ENCODE measurements at regions not wholly inside any gene's neighbourhood (a gene's known extent, or its start where the extent isn't known, plus 50 kb on each side); places are given as distances from the start of the nearest gene placed in this dataset.

DNA sequence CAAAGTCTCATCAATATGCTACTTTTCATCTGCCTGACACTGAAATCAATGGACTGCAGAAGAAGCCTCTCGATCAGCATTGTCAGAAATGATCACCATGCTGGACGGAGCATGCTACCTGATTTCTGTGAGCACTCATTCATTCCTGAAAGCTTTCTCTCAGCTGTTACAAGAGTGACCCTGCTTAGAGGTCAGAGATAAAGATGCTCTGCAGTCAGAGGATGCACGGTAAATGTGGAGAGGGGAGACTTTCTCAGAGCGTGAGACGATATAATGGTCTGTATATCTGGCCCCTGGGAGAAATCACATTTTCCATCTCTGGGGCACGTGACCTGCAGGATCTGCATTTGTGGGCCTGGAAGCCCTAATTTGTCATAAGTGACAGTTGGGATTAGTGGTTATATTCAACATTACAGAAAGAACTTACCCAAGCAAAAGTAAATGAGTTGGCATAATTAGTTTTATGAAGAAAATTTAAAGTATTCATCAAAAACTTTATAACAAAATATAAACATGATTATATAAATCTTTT lies 125.6 kb upstream of the TTC29 start:
- TF ChIP-seq, protein P1, sequence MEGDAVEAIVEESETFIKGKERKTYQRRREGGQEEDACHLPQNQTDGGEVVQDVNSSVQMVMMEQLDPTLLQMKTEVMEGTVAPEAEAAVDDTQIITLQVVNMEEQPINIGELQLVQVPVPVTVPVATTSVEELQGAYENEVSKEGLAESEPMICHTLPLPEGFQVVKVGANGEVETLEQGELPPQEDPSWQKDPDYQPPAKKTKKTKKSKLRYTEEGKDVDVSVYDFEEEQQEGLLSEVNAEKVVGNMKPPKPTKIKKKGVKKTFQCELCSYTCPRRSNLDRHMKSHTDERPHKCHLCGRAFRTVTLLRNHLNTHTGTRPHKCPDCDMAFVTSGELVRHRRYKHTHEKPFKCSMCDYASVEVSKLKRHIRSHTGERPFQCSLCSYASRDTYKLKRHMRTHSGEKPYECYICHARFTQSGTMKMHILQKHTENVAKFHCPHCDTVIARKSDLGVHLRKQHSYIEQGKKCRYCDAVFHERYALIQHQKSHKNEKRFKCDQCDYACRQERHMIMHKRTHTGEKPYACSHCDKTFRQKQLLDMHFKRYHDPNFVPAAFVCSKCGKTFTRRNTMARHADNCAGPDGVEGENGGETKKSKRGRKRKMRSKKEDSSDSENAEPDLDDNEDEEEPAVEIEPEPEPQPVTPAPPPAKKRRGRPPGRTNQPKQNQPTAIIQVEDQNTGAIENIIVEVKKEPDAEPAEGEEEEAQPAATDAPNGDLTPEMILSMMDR (IDR thresholded peaks at IDR 0.05): no peak
- TF ChIP-seq POLR2A (IDR thresholded peaks at IDR 0.05): no peak
